NCI-H82 treated with DMSO at 0.1 percent for 48 hours (cell line): ENCODE measurements at regions not wholly inside any gene's neighbourhood (a gene's known extent, or its start where the extent isn't known, plus 50 kb on each side); places are given as distances from the start of the nearest gene placed in this dataset.
"Not testable (repeated sequence)": the region's sequence is repeated elsewhere in the genome, so short reads cannot be mapped to it uniquely, and the experiment has no call there.

Source experiments
- DNase-seq: peaks from one replicate; lab custom pipeline; 2025; ENCODE audit not compliant: unreplicated experiment; lab: John Stamatoyannopoulos, UW

- DNase-seq: not testable (repeated sequence)
Measured at GRCh38 chr12:54105809-54106208, 52.2 kb downstream of the HOXC4 start.

DNA sequence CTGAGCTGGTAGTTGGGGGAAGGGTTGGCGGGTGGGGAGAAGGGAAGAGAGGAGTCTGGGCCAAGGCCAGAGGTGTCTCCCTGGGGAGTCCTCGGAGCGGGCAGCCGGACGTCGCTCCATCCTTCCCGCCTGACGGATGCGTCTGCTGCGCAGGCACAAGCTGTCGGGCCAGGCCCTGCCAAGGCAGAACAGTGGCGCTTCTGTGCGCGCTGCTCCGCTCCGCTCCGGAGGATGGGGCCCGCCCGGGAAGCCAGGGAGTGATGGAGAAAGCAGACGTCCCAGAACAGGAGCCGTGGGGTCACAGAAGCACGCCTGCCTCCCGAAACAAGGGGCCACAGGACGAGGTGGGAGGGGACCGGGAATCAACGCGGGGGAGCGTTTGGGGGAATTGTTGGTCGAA is 52.6 kb downstream of the HOXC4 start:
- not testable (repeated sequence) for DNase-seq

GRCh38 chr12:54106803-54107579 is 53.4 kb downstream of the HOXC4 start:
- not testable (repeated sequence) for DNase-seq

DNA sequence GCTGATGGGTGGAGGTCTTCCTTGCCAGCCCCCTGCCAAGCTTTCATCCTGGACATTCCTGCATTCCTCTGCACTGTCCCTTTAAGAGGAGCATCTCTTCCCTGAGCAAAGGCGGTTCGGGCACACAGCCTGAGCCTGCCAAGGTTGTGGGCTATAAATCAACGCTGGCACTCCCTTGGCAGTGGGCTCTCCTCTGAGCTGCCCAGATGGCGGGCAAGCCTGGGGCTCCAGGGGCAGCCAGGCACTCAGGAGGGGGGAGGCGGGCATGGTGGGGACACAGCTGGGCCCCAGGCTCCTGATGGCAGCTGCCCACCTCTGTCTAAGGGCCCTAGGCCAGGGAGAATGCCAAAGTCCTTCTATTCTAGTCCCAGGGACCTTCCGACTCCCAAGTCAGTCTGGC is 58.7 kb downstream of the HOXC4 start:
- not testable (repeated sequence) for DNase-seq

GRCh38 chr12:54116055-54116454 is 62.4 kb downstream of the HOXC4 start:
- not testable (repeated sequence) for DNase-seq

DNA sequence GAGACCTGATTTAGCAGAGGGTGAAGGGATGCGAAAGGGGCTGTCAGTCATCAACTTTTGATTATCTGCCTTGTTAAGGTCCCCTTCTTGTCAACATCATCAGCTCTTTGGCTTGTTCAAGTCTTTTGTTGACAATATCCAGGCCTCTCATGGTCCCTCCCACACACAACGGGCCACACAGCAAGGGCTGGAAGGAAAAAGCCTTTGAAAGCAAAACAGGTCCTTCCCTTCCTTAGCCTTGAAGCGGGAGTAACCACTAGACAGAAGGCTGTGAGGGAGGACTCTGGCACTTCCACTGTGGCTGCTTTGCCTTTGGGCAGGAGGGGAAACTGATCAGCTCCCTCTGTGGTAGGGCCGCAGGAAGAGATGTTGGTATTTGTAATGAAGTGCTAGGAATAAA is 63.8 kb downstream of the HOXC4 start:
- not testable (repeated sequence) for DNase-seq

GRCh38 chr12:54119082-54119481 is 65.4 kb downstream of the HOXC4 start:
- DNase-seq: not testable (repeated sequence)

DNA sequence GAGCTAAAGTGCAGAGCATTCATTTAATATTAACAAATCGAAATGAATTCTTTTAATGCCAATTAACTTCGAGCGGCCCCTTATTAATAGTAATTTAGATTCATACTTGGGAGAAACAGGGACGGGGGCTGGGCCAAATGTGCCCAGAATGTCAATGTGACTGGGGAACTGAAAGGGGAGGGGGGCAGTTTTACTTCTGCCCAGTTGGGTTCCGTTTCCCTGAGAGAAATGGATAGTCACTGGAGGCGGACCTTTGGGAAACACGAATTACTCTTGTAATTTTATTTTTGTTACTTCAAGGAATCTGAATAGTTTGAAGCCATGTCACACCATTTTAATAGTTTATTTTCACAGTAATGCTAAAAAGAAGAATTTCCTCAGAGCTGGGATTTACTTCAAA is 64.8 kb downstream of the SMUG1 start:
- not testable (repeated sequence) for DNase-seq

DNA sequence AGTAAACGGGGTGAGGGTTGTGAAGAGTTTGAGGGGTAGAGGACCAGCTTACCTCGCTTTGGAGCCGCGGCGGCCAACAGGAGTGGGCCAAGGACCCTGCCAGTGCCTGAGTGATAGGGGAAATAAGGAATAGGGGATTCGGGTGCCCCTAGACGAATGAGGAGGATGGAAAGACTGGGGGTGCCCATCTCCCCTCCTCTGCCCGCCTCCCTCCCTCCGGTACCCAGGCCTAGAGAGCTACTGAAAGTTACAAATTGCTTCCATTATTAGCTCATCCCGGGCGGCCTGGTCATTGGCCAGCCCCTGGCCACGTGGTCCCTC is 63.1 kb downstream of the SMUG1 start:
- DNase-seq: not testable (repeated sequence)

- peak; percentile 70 for DNase-seq
Measured at GRCh38 chr12:54126029-54126695, 62.6 kb downstream of the SMUG1 start.

GRCh38 chr12:54126696-54127537 is 61.9 kb downstream of the SMUG1 start:
- no peak for DNase-seq

DNA sequence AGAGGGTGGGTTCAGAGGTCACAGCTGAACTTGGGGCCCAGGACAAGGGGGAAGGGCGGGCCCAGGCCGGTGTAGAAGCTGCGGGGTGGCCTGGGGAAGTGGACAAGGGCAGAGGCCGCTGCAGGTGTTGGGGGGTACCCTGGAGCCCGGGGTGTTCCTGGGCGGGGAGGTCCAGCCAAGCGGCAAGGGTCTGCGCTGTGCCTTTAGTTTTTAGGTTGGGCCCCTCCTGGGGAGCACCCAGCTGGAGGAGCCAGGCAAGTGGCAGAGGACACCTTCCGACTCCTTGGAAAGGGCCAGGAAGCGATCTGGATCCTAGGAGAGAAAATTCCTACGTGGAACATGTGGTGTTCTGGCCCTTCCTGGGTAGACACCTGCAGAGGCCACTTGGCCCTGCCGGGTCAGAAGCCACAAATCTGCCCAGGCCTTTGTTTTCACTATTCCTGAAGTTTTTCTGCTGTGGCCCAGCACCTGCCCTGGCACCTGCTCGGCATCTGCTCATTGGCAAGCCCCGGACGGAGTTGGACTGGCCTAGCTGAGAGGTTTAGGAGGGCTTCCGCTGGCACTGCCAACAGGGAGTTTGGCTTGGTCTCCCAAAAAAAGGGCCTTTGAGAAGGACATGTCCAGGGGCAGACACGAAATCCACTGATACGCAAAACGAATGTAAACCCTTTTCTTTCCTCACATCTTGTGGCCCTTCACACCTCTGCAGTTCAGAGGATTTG is 61.1 kb downstream of the SMUG1 start:
- no peak for DNase-seq

GRCh38 chr12:54128416-54128815 is 60.4 kb downstream of the SMUG1 start:
- no peak for DNase-seq

GRCh38 chr12:54129028-54129903 is 59.5 kb downstream of the SMUG1 start:
- DNase-seq: no peak
